K562 (cell line): ENCODE measurements at regions not wholly inside any gene's neighbourhood (a gene's known extent, or its start where the extent isn't known, plus 50 kb on each side); places are given as distances from the start of the nearest gene placed in this dataset.

Experiments
- ATAC-seq: fragments of 200-7000 bp; cut with Tn5 transposase; 3 replicates; pipeline ENCODE4 v1.9.1; 2020; ENCODE audit warnings: moderate library complexity
- BruUV-seq: library from RNA; stranded (reverse); fragments of 400-500 nt; replicated peaks from 2 replicates; lab custom pipeline; 2021; lab: Mats Ljungman, UMichigan
- CTCF ChIA-PET: fragments of 300-600 bp; formaldehyde crosslinking; extraction: SDS; loops from one replicate; lab custom pipeline; 2021; ENCODE audit warnings: low intra/inter-chr PET ratio; lab: Yijun Ruan, JAX
- POLR2A ChIA-PET: fragments of 300-600, 350-650 bp; sonication (Branson Sonifier 250); formaldehyde crosslinking; extraction: SDS; loops from one replicate; lab custom pipeline; 2021; ENCODE audit warnings: antibody characterized with exemption, inconsistent platforms; lab: Yijun Ruan, JAX
- DNase-seq, 4 experiments: peaks; one replicate each; pipeline versions ENCODE4 v3.0.0 to v3.0.0-alpha.2; 2011 to 2018; ENCODE audit warnings: low spot score in 3 of 4, mixed read lengths in 3 of 4; ENCODE audit errors: extremely low read depth in 1 of 4
- FAIRE-seq: peaks from 2 replicates; lab custom pipeline; 2011; peaks lifted over from hg19 to GRCh38; lab: Jason Lieb, UNC
- H2AFZ ChIP-seq: 2 replicates; pipeline ENCODE4 v1.6.0; 2011; ENCODE audit warnings: low read depth, low read length, control low read depth, inconsistent platforms
- H3K27ac ChIP-seq: fragments of 200-600 bp; 3 replicates; pipeline ENCODE4 v1.8.0; 2011; ENCODE audit warnings: low read depth, mild to moderate bottlenecking, control low read depth, inconsistent platforms, low read length, moderate library complexity, mixed read lengths; ENCODE audit errors: extremely low read depth
- H3K27me3 ChIP-seq, 2 experiments: fragments of 300-600 bp in 1 of 2; 2 replicates in 1 of 2; 3 replicates in 1 of 2; pipeline versions ENCODE4 v1.6.0 to v1.8.0; 2011; ENCODE audit warnings: inconsistent platforms in 2 of 2, low read length in 2 of 2, mild to moderate bottlenecking in 1 of 2, mixed read lengths in 1 of 2, moderate library complexity in 1 of 2; ENCODE audit not compliant: control insufficient read depth in 2 of 2, insufficient read depth in 2 of 2
- H3K36me3 ChIP-seq: fragments of 300-600 bp; 3 replicates; pipeline ENCODE4 v1.8.0; 2011; ENCODE audit warnings: mild to moderate bottlenecking, low read length, inconsistent platforms; ENCODE audit not compliant: control insufficient read depth, insufficient read depth
- H3K4me1 ChIP-seq, 2 experiments: fragments of 200-600 bp in 1 of 2; replicated peaks in 1 of 2; 2 replicates in 1 of 2; 3 replicates in 1 of 2; pipeline versions ENCODE4 v1.5.1 to v1.8.0; 2011; ENCODE audit warnings: inconsistent platforms in 2 of 2, low read length in 2 of 2, mild to moderate bottlenecking in 1 of 2, mixed read lengths in 1 of 2, moderate library complexity in 1 of 2; ENCODE audit not compliant: control insufficient read depth in 2 of 2, insufficient read depth in 2 of 2
- H3K4me2 ChIP-seq: 2 replicates; pipeline ENCODE4 v1.6.1; 2011; ENCODE audit warnings: low read length, control low read depth, inconsistent platforms, mixed read lengths; ENCODE audit not compliant: insufficient read depth
- H3K4me3 ChIP-seq: fragments of 200-600 bp; sonication (generic), shearing (Covaris generic); 2 replicates; pipeline ENCODE4 v1.5.1; 2016; ENCODE audit warnings: control low read depth, inconsistent platforms
- H3K79me2 ChIP-seq: fragments of 200-600 bp; 3 replicates; pipeline ENCODE4 v1.8.0; 2011; ENCODE audit warnings: low read length, inconsistent platforms; ENCODE audit not compliant: control insufficient read depth, insufficient read depth
- H3K9ac ChIP-seq, 2 experiments: 2 replicates each; pipeline versions ENCODE4 v1.6.0 to v1.6.1; 2011; ENCODE audit warnings: low read depth in 2 of 2, low read length in 2 of 2, control low read depth in 1 of 2, inconsistent platforms in 1 of 2, mild to moderate bottlenecking in 1 of 2, mixed read lengths in 1 of 2; ENCODE audit not compliant: insufficient read depth in 1 of 2
- H3K9me1 ChIP-seq: one replicate; pipeline ENCODE4 v1.6.0; 2011; ENCODE audit warnings: inconsistent platforms, mild to moderate bottlenecking, low read length, moderate library complexity; ENCODE audit not compliant: control insufficient read depth, insufficient read depth
- H3K9me3 ChIP-seq: replicated peaks from 2 replicates; pipeline ENCODE4 v1.5.1; 2011; ENCODE audit warnings: low read depth, low read length, inconsistent platforms; ENCODE audit not compliant: control insufficient read depth, insufficient read depth
- H4K20me1 ChIP-seq: replicated peaks from 2 replicates; pipeline ENCODE4 v1.6.1; 2011; ENCODE audit warnings: low read length, inconsistent platforms, mixed read lengths; ENCODE audit not compliant: control insufficient read depth, insufficient read depth
- CCNT2 ChIP-seq: IDR thresholded peaks from 2 replicates; pipeline ENCODE4 v1.6.1; 2011; ENCODE audit warnings: borderline replicate concordance, low read depth, mild to moderate bottlenecking, moderate library complexity, mixed read lengths, low read length; ENCODE audit not compliant: insufficient read length; ENCODE audit errors: extremely low read depth
- HDAC3 ChIP-seq: fragments of 450-650 bp; IDR thresholded peaks from 2 replicates; pipeline ENCODE4 v1.6.1; 2018; ENCODE audit warnings: borderline replicate concordance, mild to moderate bottlenecking, moderate library complexity; ENCODE audit not compliant: partially characterized antibody
- YBX1 ChIP-seq: fragments of 450-650 bp; IDR thresholded peaks from 2 replicates; pipeline ENCODE4 v1.7.1; 2016; ENCODE audit warnings: mild to moderate bottlenecking
- WGBS: fragments of 100-300 bp; shearing (Covaris generic); methylation state at CpG from one replicate; pipeline ENCODE4 v1.1.6; 2016; ENCODE audit warnings: low coverage, mixed read lengths; ENCODE audit not compliant: insufficient coverage; ENCODE audit errors: missing lambda C conversion rate; 5-methylcytosine and 5-hydroxymethylcytosine counted together
- in situ Hi-C: fragments of 300-500 bp; cut with MboI; formaldehyde crosslinking; loops from 4 replicates; pipeline ENCODE4 v1.15.0; 2018; ENCODE audit warnings: inconsistent platforms, mixed read lengths
- intact Hi-C: fragments of 100-400 bp; cut with micrococcal nuclease; formaldehyde crosslinking; loops from 2 replicates; pipeline ENCODE4 v1.14.2; 2022
- TF ChIP-seq, protein P1 (sequence below): IDR thresholded peaks from 3 replicates; pipeline ENCODE4 v1.6.1; 2011; ENCODE audit warnings: borderline replicate concordance, mild to moderate bottlenecking, moderate library complexity; ENCODE audit not compliant: insufficient read length; ENCODE audit errors: extremely low read depth

- TF ChIP-seq HDAC3 = no peak
- TF ChIP-seq, protein P1, sequence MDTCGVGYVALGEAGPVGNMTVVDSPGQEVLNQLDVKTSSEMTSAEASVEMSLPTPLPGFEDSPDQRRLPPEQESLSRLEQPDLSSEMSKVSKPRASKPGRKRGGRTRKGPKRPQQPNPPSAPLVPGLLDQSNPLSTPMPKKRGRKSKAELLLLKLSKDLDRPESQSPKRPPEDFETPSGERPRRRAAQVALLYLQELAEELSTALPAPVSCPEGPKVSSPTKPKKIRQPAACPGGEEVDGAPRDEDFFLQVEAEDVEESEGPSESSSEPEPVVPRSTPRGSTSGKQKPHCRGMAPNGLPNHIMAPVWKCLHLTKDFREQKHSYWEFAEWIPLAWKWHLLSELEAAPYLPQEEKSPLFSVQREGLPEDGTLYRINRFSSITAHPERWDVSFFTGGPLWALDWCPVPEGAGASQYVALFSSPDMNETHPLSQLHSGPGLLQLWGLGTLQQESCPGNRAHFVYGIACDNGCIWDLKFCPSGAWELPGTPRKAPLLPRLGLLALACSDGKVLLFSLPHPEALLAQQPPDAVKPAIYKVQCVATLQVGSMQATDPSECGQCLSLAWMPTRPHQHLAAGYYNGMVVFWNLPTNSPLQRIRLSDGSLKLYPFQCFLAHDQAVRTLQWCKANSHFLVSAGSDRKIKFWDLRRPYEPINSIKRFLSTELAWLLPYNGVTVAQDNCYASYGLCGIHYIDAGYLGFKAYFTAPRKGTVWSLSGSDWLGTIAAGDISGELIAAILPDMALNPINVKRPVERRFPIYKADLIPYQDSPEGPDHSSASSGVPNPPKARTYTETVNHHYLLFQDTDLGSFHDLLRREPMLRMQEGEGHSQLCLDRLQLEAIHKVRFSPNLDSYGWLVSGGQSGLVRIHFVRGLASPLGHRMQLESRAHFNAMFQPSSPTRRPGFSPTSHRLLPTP = no peak
Observed at GRCh38 chr13:70235565-70235964, 127.3 kb upstream of the KLHL1 start (continued).

DNA sequence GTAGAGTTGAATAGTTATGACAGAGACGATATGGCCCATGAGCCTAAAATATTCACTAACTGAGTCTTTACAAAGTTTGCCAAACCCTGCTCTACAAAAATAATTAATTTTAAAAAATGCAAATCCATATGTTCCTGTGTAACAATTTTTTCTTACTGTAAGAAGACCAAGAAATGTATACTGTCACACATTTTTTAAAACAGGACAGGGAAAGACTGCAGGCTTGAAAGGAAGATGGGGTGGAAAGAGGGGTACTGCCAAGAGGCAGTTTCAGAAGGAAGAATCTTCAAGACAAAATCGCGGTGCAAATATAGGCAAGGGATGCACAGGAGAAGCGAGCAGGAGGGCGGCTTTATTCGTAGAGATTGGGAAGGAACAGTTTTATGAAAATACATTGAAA is 115.7 kb upstream of the KLHL1 start:
- DNase-seq = no peak
- no peaks in the 10 kb centered on the region for H3K27me3 ChIP-seq
- CTCF ChIA-PET = no interaction called here
- H4K20me1 ChIP-seq = no peaks in the 10 kb centered on the region
- no peak for FAIRE-seq
- no peak overlapping the region for H3K4me2 ChIP-seq
- WGBS = 0% methylated on average over 6 of the region's 6 CpGs
- no peak overlapping the region for H3K9ac ChIP-seq
- TF ChIP-seq CCNT2 (no peak), YBX1 (no peak)
- TF ChIP-seq, all 486 proteins: peak for 0
- no TSS peak for BruUV-seq
- no peaks in the 10 kb centered on the region for H3K79me2 ChIP-seq
- no peak overlapping the region for H2AFZ ChIP-seq
- H3K9me1 ChIP-seq = no peaks in the 10 kb centered on the region
- in situ Hi-C loops = no loop called here
- no peak overlapping the region for H3K27ac ChIP-seq
- no peak for ATAC-seq
- POLR2A ChIA-PET = no interaction called here
- H3K36me3 ChIP-seq = no peaks in the 10 kb centered on the region
- intact Hi-C loops = no loop called here
- no peaks in the 10 kb centered on the region for H3K4me1 ChIP-seq
- H3K9me3 ChIP-seq = no peaks in the 10 kb centered on the region
- no peak overlapping the region for H3K4me3 ChIP-seq
